ENCODE measurements at regions not wholly inside any gene's neighbourhood (a gene's known extent, or its start where the extent isn't known, plus 50 kb on each side); places are given as distances from the start of the nearest gene placed in this dataset.
"Not testable (repeated sequence)": the region's sequence is repeated elsewhere in the genome, so short reads cannot be mapped to it uniquely, and the experiment has no call there.

- no peak for DNase-seq (ENCODE audit: low read depth in 2 of 2)
Observed at GRCh38 chr18:57882465-57882864, 79.3 kb upstream of the ATP8B1 start.

- peak; percentile 6 to 26 for DNase-seq (ENCODE audit: low read depth in 2 of 2)
Observed at GRCh38 chr18:57881818-57882413, 78.8 kb upstream of the ATP8B1 start.

- not testable (repeated sequence) for DNase-seq (ENCODE audit: low read depth in 2 of 2)
Observed at GRCh38 chr18:57879924-57880323, 76.8 kb upstream of the ATP8B1 start.

GRCh38 chr18:57869221-57869620 lies 66.1 kb upstream of the ATP8B1 start:
- no peak for DNase-seq (ENCODE audit: low read depth in 2 of 2)

GRCh38 chr18:57866355-57866754 lies 63.2 kb upstream of the ATP8B1 start:
- no peak for DNase-seq (ENCODE audit: low read depth in 2 of 2)

GRCh38 chr18:57864615-57865121 lies 61.6 kb upstream of the ATP8B1 start:
- DNase-seq (ENCODE audit: low read depth in 2 of 2): no peak

- no peak for DNase-seq (ENCODE audit: low read depth in 2 of 2)
Observed at GRCh38 chr18:57863706-57864105, 60.6 kb upstream of the ATP8B1 start.

- no peak for DNase-seq (ENCODE audit: low read depth in 2 of 2)
Observed at GRCh38 chr18:57859314-57859713, 56.2 kb upstream of the ATP8B1 start.

GRCh38 chr18:57856557-57857280 lies 53.6 kb upstream of the ATP8B1 start:
- no peak for DNase-seq (ENCODE audit: low read depth in 2 of 2)

- no peak for DNase-seq (ENCODE audit: low read depth in 2 of 2)
Observed at GRCh38 chr18:57856128-57856527, 53.0 kb upstream of the ATP8B1 start.

GRCh38 chr18:57855551-57855950 lies 52.4 kb upstream of the ATP8B1 start:
- no peak for DNase-seq (ENCODE audit: low read depth in 2 of 2)

GRCh38 chr18:57854726-57855125 lies 51.6 kb upstream of the ATP8B1 start:
- no peak for DNase-seq (ENCODE audit: low read depth in 2 of 2)

GRCh38 chr18:57853864-57854263 lies 50.7 kb upstream of the ATP8B1 start:
- no peak for DNase-seq (ENCODE audit: low read depth in 2 of 2)

- no peak for DNase-seq (ENCODE audit: low read depth in 2 of 2)
Observed at GRCh38 chr18:57853133-57853532, 50.0 kb upstream of the ATP8B1 start.
